ENCODE measurements at regions not wholly inside any gene's neighbourhood (a gene's known extent, or its start where the extent isn't known, plus 50 kb on each side); places are given as distances from the start of the nearest gene placed in this dataset.

- TF ChIP-seq POLR2A (IDR thresholded peaks at IDR 0.05): no peak
- TF ChIP-seq CTCF (IDR thresholded peaks at IDR 0.05): no peak
These were observed 64.1 kb upstream of the ZNF608 start for GRCh38 chr5:124810396-124811006.
